ENCODE measurements at regions not wholly inside any gene's neighbourhood (a gene's known extent, or its start where the extent isn't known, plus 50 kb on each side); places are given as distances from the start of the nearest gene placed in this dataset.

- Mint-ChIP-seq H3K4me1 (ENCODE audit: unreplicated experiment) (no peaks in the 10 kb centered on the region), H3K9me3 (no peaks in the 10 kb centered on the region), H3K4me3 (no peak overlapping the region), H3K27ac (no peak overlapping the region), H3K27me3 (peaks cover 10% of the 10 kb centered on the region), H3K36me3 (no peaks in the 10 kb centered on the region)
- TF ChIP-seq, protein P1, sequence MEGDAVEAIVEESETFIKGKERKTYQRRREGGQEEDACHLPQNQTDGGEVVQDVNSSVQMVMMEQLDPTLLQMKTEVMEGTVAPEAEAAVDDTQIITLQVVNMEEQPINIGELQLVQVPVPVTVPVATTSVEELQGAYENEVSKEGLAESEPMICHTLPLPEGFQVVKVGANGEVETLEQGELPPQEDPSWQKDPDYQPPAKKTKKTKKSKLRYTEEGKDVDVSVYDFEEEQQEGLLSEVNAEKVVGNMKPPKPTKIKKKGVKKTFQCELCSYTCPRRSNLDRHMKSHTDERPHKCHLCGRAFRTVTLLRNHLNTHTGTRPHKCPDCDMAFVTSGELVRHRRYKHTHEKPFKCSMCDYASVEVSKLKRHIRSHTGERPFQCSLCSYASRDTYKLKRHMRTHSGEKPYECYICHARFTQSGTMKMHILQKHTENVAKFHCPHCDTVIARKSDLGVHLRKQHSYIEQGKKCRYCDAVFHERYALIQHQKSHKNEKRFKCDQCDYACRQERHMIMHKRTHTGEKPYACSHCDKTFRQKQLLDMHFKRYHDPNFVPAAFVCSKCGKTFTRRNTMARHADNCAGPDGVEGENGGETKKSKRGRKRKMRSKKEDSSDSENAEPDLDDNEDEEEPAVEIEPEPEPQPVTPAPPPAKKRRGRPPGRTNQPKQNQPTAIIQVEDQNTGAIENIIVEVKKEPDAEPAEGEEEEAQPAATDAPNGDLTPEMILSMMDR (conservative IDR thresholded peaks at IDR 0.05): no peak
- no peak for DNase-seq (ENCODE audit: extremely low spot score, unreplicated experiment)
Observed at GRCh38 chr7:88402529-88402928, 95.8 kb upstream of the STEAP4 start.

- H3K36me3 Mint-ChIP-seq: no peaks in the 10 kb centered on the region
- no peaks in the 10 kb centered on the region for H3K4me1 Mint-ChIP-seq (ENCODE audit: unreplicated experiment)
- H3K4me3 Mint-ChIP-seq: no peak overlapping the region
- H3K27me3 Mint-ChIP-seq: peaks cover 10% of the 10 kb centered on the region
- no peak for DNase-seq (ENCODE audit: extremely low spot score, unreplicated experiment)
- TF ChIP-seq, protein P1 (conservative IDR thresholded peaks at IDR 0.05): peak; percentile 80
- no peaks in the 10 kb centered on the region for H3K9me3 Mint-ChIP-seq
- no peak overlapping the region for H3K27ac Mint-ChIP-seq
Observed at GRCh38 chr7:88401009-88401623, 94.4 kb upstream of the STEAP4 start.

DNA sequence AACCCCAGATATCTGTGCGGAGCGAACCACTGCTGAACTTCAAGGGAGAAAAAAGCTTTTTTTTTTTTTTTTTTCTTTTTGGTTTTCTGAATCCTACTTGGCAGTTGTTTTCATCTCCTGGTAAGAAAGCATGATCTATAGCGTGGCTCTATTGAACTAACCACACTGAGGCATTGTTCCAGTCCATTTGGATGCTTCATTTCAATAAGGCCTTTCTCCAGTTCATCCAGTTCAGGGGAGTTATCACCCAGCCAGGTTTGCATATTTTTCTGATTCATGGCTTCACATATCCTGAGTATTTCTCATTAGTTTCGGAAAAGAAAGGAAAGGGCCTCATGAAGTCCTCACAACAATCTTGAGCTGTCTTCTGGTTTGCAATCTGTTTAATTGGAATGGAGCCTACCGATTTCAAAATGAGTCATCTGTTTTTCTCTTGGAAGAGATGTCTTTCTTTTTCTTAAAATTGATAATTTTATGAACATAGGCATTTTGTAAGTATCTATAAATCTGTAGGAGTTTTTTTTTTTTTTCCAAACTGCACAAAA is 93.1 kb upstream of the STEAP4 start:
- Mint-ChIP-seq H3K27me3 (peaks cover 10% of the 10 kb centered on the region), H3K36me3 (no peaks in the 10 kb centered on the region), H3K4me1 (ENCODE audit: unreplicated experiment) (no peaks in the 10 kb centered on the region), H3K4me3 (no peak overlapping the region), H3K27ac (no peak overlapping the region), H3K9me3 (no peaks in the 10 kb centered on the region)
- no peak for DNase-seq (ENCODE audit: extremely low spot score, unreplicated experiment)
- TF ChIP-seq, protein P1 (conservative IDR thresholded peaks at IDR 0.05): no peak

DNA sequence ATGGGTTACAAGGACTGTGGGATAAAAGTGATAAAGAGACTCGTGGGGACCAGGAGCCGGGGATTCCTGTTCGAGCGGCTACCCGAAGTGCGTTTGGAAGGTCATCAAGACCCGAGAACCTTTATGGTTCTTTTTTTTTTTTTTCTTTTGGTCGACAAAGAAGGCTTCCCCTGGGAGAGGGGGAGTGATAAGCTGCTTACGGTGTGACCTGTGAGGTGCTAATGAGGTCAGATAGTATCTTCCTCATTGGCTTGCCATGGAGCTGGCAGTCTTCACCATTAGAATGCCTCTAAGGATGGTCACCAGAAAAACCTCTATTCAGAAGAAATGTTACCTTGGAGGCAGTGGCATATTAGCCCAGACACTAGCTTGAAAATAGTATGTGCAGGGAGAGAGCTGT is 92.3 kb upstream of the STEAP4 start:
- peaks cover 7% of the 10 kb centered on the region for H3K27me3 Mint-ChIP-seq
- H3K27ac Mint-ChIP-seq: no peak overlapping the region
- H3K4me3 Mint-ChIP-seq: no peak overlapping the region
- TF ChIP-seq, protein P1 (conservative IDR thresholded peaks at IDR 0.05): no peak
- no peak for DNase-seq (ENCODE audit: extremely low spot score, unreplicated experiment)
- H3K36me3 Mint-ChIP-seq: no peaks in the 10 kb centered on the region
- H3K9me3 Mint-ChIP-seq: no peaks in the 10 kb centered on the region
- no peaks in the 10 kb centered on the region for H3K4me1 Mint-ChIP-seq (ENCODE audit: unreplicated experiment)

GRCh38 chr7:88398459-88398858 is 91.8 kb upstream of the STEAP4 start:
- peaks cover 7% of the 10 kb centered on the region for H3K27me3 Mint-ChIP-seq
- no peaks in the 10 kb centered on the region for H3K9me3 Mint-ChIP-seq
- H3K4me3 Mint-ChIP-seq: no peak overlapping the region
- TF ChIP-seq, protein P1 (conservative IDR thresholded peaks at IDR 0.05): no peak
- no peak overlapping the region for H3K27ac Mint-ChIP-seq
- H3K36me3 Mint-ChIP-seq: no peaks in the 10 kb centered on the region
- no peak for DNase-seq (ENCODE audit: extremely low spot score, unreplicated experiment)
- no peaks in the 10 kb centered on the region for H3K4me1 Mint-ChIP-seq (ENCODE audit: unreplicated experiment)
